ENCODE measurements at regions not wholly inside any gene's neighbourhood (a gene's known extent, or its start where the extent isn't known, plus 50 kb on each side); places are given as distances from the start of the nearest gene placed in this dataset.

DNA sequence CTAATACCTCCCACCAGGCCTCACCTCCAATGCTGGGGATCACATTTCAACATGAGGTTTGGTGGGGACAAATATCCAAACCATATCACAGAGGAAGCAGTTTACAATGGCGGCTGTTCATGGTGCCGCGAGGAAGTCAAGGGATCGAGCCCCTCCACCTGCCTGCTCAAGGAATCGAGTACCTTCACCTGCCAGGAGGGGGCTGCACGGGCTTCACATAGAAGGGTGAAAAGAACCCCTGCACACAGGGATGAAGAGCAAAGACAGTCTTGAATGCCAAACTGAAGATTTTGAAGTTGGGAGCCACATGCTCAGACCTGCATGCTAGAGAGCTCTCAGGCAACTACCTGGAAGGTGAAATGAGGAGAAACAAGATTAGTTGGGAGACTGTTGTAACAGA lies 110.3 kb downstream of the KCNF1 start:
- Histone ChIP-seq H3K9me3 (replicated peaks) (no peaks in the 10 kb centered on the region), H3K4me1 (no peaks in the 10 kb centered on the region), H3K27ac (replicated peaks) (no peak overlapping the region), H3K4me3 (no peak overlapping the region), H3K27me3 (ENCODE audit: low read depth) (peaks cover 53% of the 10 kb centered on the region), H3K36me3 (no peaks in the 10 kb centered on the region)
- DNase-seq, result no peak
- intact Hi-C loops (cut with micrococcal nuclease), result no loop called here
- TF ChIP-seq, protein P1, sequence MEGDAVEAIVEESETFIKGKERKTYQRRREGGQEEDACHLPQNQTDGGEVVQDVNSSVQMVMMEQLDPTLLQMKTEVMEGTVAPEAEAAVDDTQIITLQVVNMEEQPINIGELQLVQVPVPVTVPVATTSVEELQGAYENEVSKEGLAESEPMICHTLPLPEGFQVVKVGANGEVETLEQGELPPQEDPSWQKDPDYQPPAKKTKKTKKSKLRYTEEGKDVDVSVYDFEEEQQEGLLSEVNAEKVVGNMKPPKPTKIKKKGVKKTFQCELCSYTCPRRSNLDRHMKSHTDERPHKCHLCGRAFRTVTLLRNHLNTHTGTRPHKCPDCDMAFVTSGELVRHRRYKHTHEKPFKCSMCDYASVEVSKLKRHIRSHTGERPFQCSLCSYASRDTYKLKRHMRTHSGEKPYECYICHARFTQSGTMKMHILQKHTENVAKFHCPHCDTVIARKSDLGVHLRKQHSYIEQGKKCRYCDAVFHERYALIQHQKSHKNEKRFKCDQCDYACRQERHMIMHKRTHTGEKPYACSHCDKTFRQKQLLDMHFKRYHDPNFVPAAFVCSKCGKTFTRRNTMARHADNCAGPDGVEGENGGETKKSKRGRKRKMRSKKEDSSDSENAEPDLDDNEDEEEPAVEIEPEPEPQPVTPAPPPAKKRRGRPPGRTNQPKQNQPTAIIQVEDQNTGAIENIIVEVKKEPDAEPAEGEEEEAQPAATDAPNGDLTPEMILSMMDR (IDR thresholded peaks at IDR 0.05; ENCODE audit: borderline replicate concordance), result no peak

DNA sequence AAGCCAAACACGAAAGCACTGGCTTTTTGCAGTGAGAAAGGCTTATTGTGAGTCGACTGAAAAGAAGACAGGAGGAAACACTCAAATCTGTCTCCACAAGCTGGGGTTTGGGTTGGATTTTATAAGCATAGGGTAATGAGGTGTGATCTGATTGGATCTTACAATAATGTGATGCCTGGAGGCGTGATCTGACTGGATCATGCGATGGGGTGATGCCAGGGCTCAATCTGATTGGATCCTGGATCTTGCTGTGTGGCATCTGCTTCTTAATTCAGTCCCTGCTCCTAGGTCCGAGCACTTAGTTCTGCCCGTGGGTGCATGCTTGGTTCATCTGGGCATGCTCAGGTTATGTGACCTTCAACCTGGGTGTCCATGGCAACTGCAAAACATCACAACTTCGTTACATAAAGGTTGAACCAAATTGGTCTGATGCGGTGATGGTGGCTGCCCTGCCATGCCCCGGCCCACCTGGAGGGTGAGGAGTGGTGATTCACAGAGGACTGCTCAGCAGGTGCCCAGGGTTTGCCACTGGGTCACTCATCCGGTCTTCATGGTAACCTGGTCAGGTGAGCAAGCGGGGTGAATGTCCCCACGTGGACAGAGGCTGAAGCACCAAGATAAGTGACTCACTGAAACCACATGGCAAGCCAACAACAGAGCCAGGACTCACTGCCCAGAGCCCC lies 111.0 kb downstream of the KCNF1 start:
- no peak overlapping the region for H3K27ac ChIP-seq (replicated peaks)
- TF ChIP-seq, protein P1 (IDR thresholded peaks at IDR 0.05; ENCODE audit: borderline replicate concordance), result no peak
- no peaks in the 10 kb centered on the region for H3K36me3 ChIP-seq
- DNase-seq, result no peak
- H3K9me3 ChIP-seq (replicated peaks), result no peaks in the 10 kb centered on the region
- peaks cover 46% of the 10 kb centered on the region for H3K27me3 ChIP-seq (ENCODE audit: low read depth)
- no peaks in the 10 kb centered on the region for H3K4me1 ChIP-seq
- H3K4me3 ChIP-seq, result no peak overlapping the region
- intact Hi-C loops (cut with micrococcal nuclease), result no loop called here

DNA sequence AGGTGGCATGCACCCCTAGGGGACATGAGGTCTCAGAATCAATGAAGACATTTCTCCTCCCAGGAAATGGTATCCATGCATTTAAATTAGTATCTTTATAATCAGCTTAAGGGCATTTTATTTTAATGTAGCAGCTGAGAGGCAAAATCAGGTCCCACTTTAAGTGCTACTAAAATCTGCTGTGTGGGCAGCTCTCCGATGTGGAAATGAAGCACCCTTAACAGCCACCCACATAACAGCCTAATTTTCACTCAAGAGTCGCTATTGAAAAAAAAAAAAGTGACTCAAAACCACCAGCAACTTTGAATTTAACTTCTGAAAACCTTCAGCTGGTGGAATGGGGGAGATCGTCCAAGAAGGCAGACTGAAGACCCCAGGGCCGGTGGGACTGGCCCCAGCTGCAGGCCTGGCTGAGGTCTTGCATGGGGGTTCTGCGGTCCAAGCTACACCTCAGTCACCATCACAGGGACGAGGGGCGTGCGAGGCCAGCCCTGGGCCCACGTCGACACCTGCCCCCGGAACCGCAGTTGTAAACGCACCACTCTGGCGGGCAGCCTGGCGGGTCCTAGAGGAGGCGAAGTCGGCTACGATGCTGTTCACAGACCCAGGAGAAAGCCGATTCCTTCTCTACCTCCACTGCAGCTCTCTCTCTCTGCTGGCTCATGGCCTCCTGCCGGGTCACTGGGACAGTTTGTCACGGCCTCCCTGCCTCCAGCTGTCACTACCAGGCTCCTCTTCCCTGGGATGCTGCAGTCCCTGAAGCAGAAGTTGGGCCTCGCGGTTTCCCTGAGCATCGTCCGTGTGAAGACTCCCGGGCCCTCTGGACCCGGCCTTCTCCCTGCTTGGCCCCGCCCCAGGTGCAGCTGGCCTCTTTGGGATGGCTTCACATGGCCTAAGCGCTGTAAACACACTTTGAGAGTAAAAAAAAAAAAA lies 111.9 kb downstream of the KCNF1 start:
- no peak overlapping the region for H3K4me3 ChIP-seq
- TF ChIP-seq, protein P1 (IDR thresholded peaks at IDR 0.05; ENCODE audit: borderline replicate concordance), result no peak
- intact Hi-C loops (cut with micrococcal nuclease), result no loop called here
- no peak for DNase-seq
- no peaks in the 10 kb centered on the region for H3K9me3 ChIP-seq (replicated peaks)
- H3K36me3 ChIP-seq, result no peaks in the 10 kb centered on the region
- H3K27ac ChIP-seq (replicated peaks), result no peak overlapping the region
- peaks cover 38% of the 10 kb centered on the region for H3K27me3 ChIP-seq (ENCODE audit: low read depth)
- no peaks in the 10 kb centered on the region for H3K4me1 ChIP-seq

DNA sequence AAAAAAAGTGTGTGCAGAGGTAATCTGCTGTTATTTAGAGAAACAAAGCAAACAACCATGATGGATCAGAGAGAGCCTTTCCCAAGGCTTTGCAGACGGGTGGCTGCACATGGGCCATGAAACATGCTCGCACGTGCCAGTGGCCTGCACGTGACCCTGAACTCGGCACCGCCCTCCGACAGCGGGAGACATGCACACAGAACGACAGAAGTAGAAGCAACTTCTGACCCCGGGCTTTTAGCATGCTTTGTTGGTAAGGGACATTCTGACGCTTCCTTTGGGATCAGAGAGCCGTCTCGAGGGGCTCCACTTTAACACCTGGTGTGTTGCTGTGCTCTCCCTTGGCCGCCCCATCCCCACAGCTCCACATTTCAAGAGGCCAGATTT lies 112.5 kb downstream of the KCNF1 start:
- no peaks in the 10 kb centered on the region for H3K36me3 ChIP-seq
- H3K9me3 ChIP-seq (replicated peaks), result no peaks in the 10 kb centered on the region
- no peak overlapping the region for H3K4me3 ChIP-seq
- intact Hi-C loops (cut with micrococcal nuclease), result no loop called here
- TF ChIP-seq, protein P1 (IDR thresholded peaks at IDR 0.05; ENCODE audit: borderline replicate concordance), result no peak
- no peaks in the 10 kb centered on the region for H3K4me1 ChIP-seq
- no peak for DNase-seq
- H3K27ac ChIP-seq (replicated peaks), result no peak overlapping the region
- peaks cover 31% of the 10 kb centered on the region for H3K27me3 ChIP-seq (ENCODE audit: low read depth)

DNA sequence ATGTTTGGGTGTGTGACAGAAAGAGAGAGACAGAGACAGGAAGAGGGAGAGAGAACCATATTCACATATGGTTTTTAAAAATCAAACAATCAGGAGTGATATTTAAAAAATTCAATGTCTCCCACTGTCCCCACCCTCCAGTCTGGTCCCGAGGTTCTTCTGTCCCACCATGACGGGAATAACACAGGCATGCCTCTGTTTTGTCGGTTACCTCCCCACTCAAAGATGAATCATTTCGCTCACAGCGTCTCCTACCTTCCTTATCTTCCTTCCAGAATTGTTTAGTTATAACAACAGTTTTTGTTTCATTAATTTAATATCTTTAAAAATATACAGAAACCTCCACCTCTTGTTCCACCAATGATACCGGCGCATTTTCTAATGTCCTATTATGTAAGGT lies 113.0 kb downstream of the KCNF1 start:
- TF ChIP-seq, protein P1 (IDR thresholded peaks at IDR 0.05; ENCODE audit: borderline replicate concordance), result no peak
- no peaks in the 10 kb centered on the region for H3K36me3 ChIP-seq
- peaks cover 27% of the 10 kb centered on the region for H3K27me3 ChIP-seq (ENCODE audit: low read depth)
- no peaks in the 10 kb centered on the region for H3K9me3 ChIP-seq (replicated peaks)
- H3K27ac ChIP-seq (replicated peaks), result no peak overlapping the region
- DNase-seq, result no peak
- no peaks in the 10 kb centered on the region for H3K4me1 ChIP-seq
- no peak overlapping the region for H3K4me3 ChIP-seq
- intact Hi-C loops (cut with micrococcal nuclease), result no loop called here
